ENCODE measurements at regions not wholly inside any gene's neighbourhood (a gene's known extent, or its start where the extent isn't known, plus 50 kb on each side); places are given as distances from the start of the nearest gene placed in this dataset.
A peak's percentile ranks its signal among the peaks of the same experiment; 100 is the strongest.

DNA sequence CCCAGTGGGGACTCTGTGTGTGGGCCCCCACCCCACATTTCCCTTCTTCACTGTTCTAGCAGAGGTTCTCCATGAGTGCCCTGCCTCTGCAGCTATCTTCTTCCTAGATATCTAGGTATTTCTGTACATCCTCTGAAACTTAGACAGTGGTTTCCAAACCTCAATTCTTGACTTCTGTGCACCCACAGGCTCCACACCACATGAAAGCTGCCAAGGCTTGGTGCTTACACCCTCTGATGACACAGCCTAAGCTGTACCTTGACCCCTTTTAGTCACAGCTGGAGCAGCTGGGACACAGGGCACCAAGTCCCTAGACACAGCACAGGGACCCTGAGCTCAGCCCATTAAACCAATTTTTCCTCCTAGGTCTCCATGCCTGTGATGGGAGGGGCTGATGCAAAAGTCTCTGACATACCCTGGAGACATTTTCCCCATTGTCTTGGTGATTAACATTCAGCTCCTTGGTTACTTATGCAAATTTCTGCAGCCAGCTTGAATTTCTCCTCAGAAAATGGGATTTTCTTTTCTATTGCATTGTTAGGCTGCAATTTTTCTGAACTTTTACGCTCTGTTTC is 304.5 kb downstream of the OTOL1 start:
- no peak for DNase-seq (ENCODE audit: low spot score)

DNA sequence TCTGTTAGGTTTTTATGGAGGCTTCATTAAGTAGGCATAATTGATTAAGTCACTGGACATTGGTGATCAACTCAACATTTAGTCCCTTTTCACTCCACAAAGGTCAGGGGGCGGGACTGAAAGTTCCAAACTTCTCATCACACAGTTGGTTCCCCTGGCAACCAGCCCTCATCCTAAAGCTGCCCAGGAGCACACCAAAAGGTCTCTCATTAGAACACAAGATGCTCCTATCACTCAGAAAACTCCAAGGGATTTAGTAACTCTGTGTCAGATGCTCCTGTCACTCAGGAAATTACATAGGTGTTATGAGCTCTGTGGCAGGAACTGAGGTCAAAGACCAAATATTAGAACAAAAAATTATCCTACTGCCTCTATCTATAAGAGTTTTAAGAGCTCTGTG is 321.5 kb downstream of the OTOL1 start:
- DNase-seq (ENCODE audit: low spot score) = no peak

DNA sequence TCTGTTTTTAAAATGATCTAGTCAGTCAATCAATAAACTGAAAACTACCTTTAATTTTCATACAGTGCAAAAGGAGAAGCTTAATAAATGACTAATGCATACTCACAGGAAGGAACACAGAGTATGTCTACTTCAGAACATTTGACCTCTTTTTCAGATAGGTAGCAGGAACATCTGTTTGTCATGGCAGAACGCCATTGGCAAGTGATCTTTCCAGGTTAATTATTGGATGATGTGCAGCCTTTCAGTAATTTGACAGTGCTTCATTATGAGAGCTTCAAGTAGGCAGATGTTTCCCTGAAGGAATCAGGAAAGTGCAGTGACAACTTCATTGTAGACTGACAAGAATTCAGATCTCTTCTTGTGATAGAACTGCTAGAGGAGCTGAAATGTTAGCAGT is 325.0 kb downstream of the OTOL1 start:
- no peak for DNase-seq (ENCODE audit: low spot score)

DNA sequence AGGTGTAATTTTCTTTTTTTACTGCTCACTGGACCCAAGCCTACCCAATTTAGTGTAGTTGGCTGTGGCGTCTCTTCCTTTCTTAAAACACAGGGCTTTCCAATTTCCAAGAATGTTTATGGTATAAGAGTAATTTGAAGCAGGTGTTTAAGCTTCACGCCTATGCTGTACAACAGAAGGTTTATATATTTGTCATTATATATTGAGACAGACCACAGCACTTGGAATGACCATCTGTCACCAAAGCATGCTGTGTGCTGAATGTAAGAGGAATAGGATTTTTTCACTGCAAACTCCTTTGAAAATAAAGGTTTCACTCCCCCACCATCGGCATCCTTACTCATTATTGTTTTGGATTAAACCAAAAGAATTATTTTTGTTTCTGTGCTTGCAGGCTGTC is 325.7 kb downstream of the OTOL1 start:
- DNase-seq (ENCODE audit: low spot score) = no peak

DNA sequence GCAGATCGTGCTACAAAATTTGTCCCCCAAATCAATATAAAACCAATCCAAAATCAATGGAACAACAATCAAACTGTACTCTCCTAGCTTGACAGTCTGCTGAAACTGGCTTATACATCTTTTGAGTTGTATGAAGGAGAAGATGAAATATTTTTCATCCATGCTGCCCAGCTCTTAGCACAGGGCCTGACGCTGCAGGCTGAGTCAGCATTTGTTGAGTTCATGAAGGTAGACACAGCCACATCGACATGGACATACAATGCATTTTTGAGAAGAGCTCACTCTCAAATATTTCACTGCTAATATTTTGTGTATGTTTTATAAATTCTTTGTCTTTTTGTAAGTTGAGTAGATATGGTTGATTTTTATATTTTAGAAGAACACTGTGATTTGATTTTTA is 327.3 kb downstream of the OTOL1 start:
- DNase-seq (ENCODE audit: low spot score) = no peak

DNA sequence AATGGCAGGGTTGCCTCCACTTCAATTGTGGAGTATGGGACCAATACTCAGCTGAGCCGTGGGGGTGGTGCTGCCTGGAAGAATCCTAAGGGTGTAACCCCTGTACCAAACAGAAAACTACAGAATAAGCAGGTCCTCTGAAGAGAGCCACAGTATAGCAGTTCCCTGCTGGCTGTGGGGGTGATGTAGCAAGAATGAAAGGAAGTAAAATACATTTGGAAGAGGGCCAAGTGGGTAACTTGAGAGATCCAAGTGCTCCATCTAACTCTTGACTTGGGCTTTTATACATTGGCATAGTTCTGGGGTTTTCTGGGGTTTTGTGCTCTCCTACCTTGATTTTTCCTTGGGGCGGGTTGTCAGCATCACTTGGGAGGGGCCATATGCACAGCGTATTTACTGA is 341.4 kb downstream of the OTOL1 start:
- no peak for DNase-seq (ENCODE audit: low spot score)

DNA sequence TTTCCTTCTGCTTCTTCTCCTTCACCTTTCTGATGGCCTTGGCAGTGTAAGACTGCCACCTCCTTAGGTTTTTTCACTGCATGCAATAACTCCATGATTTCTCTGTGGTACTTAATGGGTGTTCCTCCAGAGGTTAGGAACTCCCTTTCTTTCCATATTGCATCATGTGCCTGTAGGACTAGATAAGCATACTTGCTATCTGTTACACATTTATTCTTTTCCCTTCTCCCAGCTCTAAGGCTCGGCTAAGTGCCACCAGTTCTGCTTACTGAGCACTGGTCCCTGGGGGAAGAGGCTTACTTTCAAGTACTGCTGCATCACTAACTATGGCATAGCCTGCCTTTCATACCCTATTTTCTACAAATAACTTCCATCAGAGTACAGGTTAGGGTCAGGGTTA is 351.8 kb downstream of the OTOL1 start:
- DNase-seq (ENCODE audit: low spot score) = no peak

DNA sequence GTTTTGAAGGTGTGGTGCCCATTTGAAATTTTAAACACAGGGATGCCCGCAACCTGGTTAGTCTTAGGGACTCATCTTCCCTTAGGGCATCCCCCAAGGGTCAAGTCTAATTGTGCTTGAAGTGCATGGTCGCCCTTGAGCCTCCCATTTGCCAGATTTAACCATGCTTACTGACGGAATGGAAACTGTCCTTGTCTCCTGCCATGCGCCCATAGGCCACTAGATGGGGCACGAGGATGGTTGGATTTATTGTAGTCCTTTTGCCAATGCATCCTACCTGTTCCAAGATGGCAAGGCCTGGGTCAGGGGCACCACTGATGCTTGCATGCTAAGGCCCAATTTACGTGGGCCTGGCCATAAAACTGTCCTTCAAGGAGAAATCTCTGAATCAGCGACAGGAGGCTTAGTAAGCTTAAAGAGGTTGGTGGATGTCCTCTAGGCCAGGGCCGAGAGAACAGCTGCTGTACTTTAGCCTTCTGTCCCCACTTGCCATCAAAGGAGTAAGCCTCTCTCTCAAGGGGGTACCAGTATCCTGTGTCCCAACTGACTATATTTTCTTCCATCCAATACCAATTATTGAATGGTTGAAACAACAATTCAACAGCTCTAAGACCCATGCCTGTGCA is 355.4 kb downstream of the OTOL1 start:
- peak; percentile 8 for DNase-seq (ENCODE audit: low spot score)

DNA sequence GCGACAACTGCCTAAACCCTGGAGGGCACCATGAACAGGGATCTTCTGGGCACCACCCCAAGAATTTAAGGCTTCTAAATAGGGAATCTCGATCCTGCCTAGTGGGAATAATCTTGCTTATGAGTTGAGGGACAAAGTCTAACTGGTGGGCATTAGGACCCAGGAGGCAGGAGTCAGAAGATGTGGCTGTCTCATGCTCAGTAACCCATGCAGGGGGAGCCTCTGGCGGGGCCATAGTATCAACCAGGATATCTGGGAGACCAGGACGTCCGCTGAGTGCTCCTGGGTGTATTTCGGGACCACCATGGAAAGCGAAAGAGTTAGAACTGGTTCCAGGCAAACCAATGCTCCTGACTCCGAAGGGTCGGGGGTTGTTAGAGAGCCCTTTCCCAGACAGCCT is 356.1 kb downstream of the OTOL1 start:
- no peak for DNase-seq (ENCODE audit: low spot score)

DNA sequence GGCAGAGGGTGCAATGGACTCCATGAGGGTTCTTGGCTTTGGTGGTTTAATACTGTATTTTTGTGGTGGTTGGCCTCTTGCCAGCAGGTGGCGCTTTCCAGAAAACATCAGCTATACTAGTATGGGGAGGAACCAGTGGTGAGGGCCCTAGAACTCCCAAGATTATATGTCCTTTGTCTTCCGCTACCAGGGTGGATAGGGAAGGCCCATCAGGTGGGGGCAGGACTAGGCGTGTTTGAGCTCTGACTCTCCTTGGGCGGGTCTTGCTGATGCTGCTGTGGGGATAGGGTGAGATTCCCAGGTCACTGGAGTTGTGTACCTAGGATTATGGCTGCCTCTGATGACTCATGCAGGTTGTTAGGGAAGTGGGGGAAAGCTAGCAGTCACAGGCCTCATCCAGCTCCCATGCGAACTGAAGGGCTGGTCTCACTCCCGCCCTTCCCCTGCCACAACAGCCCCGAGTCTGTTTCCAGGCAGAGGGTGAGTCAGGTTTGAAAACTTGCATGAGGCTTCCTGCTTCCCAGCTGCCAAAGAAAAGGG is 357.7 kb downstream of the OTOL1 start:
- no peak for DNase-seq (ENCODE audit: low spot score)

DNA sequence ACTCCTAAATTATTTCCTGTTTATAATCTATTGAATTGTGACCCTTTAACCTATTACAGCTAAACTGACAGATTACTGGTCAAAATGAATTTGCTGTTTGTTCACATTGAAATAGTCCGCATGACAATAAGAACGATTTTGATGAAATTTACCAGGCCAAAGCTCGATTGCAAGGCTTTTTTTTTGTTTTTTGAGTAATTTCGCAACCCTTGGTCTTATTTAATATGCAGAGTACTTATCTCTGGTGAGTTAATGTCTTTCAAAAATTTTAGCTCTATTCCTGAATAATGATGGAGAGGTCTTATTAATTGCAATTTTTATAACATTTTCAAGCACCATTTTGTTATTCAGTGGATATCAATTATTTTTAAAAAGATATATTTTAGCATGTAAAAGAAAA is 362.4 kb downstream of the OTOL1 start:
- no peak for DNase-seq (ENCODE audit: low spot score)

DNA sequence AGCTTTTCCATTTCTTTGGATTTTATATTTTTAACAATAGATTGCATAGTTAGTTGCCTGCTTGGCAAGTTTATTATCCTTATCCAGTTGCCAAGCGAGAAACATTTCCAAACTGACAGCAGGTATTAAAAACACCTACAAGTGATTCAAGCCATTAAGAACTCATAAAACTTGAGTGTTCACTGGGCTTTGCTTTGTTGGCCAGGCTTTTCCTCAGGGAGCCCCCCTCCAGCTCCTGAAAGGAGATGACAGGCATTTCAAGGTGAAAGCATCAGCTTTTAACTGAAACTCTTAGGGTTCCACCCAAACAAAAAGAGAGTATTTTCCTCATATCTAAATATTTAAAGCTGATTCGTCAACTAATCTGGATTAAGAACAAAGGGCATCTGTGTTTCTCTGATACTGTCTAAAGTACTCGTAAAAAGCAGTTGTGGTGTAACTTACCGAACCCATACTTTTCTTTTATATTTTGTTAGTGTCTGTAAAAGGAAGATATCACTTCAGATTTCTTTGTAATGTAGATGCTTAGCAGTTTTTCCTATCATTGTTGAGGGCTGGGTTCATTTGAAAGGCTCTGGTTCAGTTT is 363.4 kb downstream of the OTOL1 start:
- DNase-seq (ENCODE audit: low spot score) = no peak

DNA sequence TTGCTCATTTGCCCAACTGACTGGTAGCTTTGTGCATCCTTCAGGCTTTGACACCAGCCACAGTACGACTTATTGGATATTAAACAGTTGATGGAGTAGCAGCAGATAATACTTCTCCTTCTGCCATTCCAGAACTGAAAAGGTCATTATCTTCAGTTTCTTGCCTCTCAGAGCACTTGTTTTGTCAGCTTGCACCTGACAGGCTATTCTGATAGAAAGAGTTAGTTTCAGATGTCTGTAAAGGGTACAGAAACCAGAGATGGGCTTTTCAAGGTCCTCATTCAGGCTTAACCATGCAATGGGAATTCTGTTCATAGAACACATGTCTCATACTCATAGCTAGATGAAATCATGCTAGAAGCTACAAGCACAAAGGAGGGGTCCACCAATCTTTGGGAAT is 367.2 kb downstream of the OTOL1 start:
- DNase-seq (ENCODE audit: low spot score) = no peak

DNA sequence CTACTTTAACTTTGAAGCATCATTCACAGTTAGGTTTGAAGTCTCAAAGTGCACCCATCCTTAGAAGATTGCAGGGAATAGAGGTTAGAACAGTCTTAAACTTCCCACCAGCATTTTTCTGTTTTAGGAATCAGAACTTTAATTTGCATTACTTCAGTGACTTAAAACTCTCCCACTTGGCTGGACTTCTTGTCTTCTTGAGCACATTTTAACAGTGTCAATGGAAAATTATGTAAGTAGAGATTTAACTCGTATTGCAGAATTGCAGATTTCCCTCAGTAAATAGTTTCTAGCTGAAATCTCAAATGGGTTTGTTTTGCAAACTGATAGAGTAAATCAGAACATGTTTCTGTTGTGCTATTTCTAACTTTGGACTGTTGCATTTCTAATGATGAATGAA is 369.6 kb downstream of the OTOL1 start:
- DNase-seq (ENCODE audit: low spot score) = no peak

DNA sequence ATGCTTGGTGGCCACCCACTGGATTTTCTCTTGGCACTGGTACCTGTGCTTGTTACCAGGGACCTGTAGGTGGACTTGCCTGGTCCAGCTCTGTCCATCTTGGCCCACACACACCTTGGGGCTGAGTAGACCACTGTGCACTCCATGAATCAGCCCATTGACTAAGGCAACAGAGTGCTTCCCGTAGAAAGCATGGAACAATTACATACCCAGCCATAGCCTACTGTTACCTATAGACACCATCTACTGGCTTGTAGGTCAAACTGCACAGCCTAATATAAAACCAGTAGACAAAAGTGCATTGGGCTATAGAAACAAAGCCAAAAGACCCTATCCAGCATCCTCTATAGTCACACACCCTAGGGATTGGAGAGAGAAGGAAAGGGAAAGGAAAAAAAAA is 378.9 kb downstream of the OTOL1 start:
- DNase-seq (ENCODE audit: low spot score) = no peak

DNA sequence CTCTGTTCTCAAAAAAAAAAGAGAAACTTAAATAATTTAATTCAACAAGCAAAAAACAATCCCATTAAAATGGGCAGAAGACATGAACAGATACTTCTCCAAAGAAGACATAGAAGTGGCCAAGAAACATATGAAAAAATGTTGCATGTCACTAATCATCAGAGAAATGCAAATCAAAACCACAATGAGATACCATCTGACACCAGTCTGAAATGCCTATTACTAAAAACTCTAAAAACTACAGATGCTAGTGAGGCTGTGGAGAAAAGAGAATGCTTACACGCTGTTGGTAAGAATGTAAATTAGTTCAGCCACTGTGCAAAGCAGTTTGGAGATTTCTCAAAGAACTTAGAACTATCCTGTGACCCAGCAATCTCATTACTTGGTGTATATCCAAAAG is 382.9 kb downstream of the OTOL1 start:
- DNase-seq (ENCODE audit: low spot score) = no peak

DNA sequence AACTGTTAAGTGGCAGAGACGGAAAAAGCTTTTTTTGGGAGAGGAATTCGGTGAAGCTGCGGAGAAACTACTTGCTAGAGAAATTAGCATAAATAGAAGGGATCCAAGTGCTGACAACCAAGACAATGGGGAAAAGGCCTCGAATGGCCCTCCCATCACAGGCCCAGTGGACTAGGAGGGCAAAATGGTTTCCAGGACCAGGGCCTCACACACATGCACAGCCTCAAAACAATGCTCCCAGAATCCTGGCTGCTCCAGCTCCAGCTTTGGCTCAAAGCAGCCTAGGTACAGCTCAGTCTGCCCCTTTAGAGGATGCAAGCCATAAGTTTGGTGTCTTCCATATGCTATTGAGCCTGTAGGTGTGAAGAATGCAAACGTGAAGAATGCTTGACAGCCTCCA is 388.2 kb downstream of the OTOL1 start:
- no peak for DNase-seq (ENCODE audit: low spot score)

DNA sequence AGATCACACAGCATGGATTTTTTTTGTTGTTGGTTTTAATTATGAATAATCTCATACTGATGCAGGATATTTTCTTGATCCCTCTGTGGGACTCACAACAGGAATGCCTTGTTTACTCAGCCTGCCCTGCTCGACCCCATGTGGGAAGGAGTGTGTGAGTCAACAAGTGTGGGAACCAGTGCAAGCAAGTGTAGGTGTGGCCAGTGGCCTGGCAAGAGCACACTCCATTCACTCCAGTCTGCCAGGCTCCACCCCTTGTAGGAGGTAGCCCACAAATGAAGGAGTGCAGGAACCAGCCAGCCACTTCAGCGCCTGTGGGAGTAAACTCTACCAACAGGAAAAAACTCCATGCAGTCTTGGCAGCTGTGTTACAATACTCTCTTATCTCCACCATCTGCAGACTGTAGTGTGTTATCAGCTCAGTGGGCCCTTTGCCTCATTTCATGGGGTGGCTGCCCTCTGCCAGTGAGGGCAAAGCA is 393.6 kb downstream of the OTOL1 start:
- DNase-seq (ENCODE audit: low spot score) = no peak

DNA sequence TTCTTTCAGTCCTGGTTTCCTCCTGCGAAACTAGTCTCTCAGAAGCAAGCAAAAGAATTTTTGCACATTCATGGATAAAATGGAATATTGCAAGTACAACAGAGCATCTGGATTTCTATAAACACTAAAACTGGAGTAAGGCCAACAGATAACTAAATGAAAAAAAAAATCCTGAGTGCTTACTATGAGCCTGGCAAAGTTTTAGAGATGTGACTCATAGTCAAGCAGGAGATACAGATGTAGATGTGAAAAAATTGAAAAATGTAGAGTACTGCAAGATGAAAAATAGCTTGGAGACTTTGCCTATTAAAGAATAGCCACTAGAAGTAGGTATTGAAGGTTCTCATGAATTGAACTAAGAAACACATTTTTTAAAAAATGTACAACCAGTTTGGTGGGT is 397.4 kb downstream of the OTOL1 start:
- no peak for DNase-seq (ENCODE audit: low spot score)

DNA sequence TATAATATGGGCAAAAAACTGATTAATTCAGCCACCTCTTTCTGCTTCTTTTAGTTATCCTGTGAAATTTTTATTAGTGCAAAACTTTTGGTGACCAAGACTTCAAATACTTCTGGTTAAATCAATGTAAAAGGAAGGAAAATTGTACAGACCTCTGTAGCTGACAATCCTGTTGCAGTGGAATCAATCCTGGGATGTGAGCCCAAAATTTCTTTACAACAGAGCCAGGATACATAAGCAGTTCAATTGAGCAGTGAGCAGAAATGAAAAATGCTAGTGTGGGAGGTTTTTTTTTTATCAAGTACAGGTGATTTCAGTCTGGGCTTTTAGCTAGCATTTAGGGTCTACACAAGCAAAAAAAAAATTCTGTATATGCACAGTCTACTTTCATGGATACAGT is 398.0 kb downstream of the OTOL1 start:
- DNase-seq (ENCODE audit: low spot score) = no peak

DNA sequence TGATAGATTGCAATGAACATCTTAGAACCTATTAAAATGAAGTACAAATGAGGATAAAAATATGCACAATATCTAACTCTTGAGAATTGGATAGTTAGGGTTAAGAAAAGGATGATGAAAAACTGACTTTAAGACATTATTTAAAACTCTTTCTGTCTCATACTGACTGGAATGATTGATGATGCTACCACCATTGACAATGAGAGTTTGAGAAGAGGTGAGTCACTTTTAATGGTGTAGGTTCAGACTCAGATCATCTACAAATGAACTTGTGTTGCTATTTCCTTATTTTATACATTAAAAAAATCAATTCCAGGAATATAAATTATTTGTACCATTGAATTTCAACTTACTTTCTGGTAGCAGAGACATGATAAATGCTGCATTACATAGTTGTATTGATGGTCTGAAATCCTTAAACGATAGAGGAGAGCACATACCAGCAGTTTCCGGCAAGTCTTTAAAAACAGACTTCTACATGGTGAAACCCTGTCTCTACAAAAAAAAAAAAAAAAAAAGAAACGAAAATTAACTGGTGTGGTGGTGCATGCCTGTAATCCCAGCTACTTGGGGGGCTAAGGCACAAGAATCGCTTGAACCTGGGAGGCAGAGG is 409.0 kb downstream of the OTOL1 start:
- no peak for DNase-seq (ENCODE audit: low spot score)

DNA sequence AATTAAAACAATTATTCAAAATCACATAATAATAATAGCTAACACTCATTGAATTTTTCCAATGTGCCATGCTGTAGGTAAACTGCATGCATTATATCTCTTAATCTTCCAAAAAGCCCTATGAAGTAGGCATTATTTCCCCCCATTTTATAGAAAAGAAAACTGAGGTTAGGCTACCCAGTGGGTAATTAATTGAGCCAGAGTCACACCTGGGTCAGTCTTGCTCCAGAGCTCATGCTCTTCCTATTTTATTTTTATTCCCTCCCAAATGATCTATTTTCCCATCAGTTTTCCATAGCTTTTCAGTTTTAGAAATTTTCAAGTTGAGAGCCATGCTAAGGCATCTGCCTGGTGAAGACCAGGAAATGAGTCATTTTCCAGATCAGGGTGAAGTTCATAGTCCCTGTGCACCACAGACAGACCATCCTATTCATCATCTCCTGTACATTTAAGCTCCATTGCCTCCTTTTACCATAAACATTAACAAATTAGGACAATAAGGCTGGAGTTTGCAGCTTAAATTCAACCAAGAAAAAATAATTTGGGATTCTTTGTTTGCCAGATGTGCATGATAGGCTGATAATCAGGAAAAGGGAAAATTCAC is 417.3 kb downstream of the OTOL1 start:
- DNase-seq (ENCODE audit: low spot score) = no peak

All from globus pallidus (tissue), 1 donor.